ENCODE measurements at regions not wholly inside any gene's neighbourhood (a gene's known extent, or its start where the extent isn't known, plus 50 kb on each side); places are given as distances from the start of the nearest gene placed in this dataset.

DNA sequence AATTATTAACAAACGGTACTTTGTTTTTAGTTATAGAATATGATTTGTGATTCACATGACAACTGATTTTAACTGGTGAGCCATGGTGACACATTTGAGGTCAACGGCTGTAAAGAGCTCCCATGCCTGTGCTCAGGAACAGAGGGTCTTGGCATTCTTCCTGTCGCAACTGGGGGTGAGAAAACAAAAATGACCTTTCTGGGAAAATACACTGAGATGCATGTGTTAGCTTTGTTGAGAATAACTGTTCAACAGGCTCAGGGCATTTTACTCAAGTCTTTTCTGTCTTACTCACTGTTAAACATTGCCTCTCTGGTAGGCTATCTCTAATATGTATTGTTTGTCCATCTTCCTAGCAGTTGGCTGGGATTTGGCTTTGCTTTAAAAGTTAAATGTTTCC, 57.1 kb upstream of the HPGD start:
- 64% methylated on average over 3 of the region's 3 CpGs for WGBS (ENCODE audit: insufficient coverage, low coverage, low lambda C conversion rate, missing lambda C conversion rate)
- H3K9me3 ChIP-seq, result no peaks in the 10 kb centered on the region
- intact Hi-C loops (cut with DNase I), result no loop called here
- H3K4me1 ChIP-seq, result no peaks in the 10 kb centered on the region
- H3K27me3 ChIP-seq, result no peaks in the 10 kb centered on the region
- ATAC-seq (no peak), DNase-seq (no peak)
- no peaks in the 10 kb centered on the region for H3K36me3 ChIP-seq
- H3K4me3 ChIP-seq, result no peak overlapping the region
- TF ChIP-seq, protein P1, sequence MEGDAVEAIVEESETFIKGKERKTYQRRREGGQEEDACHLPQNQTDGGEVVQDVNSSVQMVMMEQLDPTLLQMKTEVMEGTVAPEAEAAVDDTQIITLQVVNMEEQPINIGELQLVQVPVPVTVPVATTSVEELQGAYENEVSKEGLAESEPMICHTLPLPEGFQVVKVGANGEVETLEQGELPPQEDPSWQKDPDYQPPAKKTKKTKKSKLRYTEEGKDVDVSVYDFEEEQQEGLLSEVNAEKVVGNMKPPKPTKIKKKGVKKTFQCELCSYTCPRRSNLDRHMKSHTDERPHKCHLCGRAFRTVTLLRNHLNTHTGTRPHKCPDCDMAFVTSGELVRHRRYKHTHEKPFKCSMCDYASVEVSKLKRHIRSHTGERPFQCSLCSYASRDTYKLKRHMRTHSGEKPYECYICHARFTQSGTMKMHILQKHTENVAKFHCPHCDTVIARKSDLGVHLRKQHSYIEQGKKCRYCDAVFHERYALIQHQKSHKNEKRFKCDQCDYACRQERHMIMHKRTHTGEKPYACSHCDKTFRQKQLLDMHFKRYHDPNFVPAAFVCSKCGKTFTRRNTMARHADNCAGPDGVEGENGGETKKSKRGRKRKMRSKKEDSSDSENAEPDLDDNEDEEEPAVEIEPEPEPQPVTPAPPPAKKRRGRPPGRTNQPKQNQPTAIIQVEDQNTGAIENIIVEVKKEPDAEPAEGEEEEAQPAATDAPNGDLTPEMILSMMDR (IDR thresholded peaks at IDR 0.05), result no peak
- no peak for TF ChIP-seq POLR2A (IDR thresholded peaks at IDR 0.05)
- no peak overlapping the region for H3K27ac ChIP-seq

DNA sequence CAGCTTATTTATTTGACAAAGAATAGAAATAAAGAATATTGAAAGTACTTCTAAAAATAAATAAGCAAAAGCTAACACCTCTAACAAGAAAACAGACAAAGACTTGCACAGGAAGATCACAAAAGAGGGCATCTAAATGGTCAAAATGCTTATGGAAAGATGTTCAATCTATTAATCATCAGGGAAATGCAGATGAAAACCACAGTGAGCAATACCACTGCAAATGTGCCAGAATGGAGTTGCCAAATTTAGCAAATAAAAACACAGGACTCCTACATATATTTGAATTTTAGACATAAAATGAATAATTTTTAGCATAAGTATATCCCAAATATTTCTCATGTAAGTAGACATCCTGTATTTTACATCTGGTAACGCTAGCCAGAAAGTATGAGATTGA, 56.1 kb upstream of the HPGD start:
- WGBS (ENCODE audit: insufficient coverage, low coverage, low lambda C conversion rate, missing lambda C conversion rate), result 40% methylated on average over 1 of the region's 1 CpG
- intact Hi-C loops (cut with DNase I), result no loop called here
- Histone ChIP-seq H3K36me3 (no peaks in the 10 kb centered on the region), H3K4me1 (no peaks in the 10 kb centered on the region), H3K27ac (no peak overlapping the region), H3K4me3 (no peak overlapping the region), H3K9me3 (no peaks in the 10 kb centered on the region), H3K27me3 (no peaks in the 10 kb centered on the region)
- no peak for TF ChIP-seq POLR2A (IDR thresholded peaks at IDR 0.05)
- TF ChIP-seq, protein P1 (IDR thresholded peaks at IDR 0.05), result no peak
- ATAC-seq (no peak), DNase-seq (no peak)

DNA sequence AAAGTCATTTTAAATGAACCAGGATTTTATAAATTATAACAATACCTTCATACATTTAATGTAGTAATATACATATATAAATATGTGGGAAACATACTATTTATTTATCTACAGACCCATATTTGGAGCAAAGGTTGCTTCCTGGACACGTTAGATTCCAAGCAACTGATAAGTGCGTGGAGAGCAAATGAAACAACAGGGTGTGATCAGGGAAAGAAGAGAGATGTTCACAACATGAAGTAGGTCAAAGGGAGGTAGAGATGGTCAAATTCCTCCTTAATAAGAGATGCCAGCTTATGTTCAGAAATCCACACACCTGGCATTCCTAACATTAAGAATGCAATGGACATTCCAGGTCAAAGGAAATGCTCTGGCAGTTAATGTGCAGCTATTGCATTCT, 53.1 kb upstream of the HPGD start:
- ATAC-seq, result no peak
- Histone ChIP-seq H3K27me3 (no peaks in the 10 kb centered on the region), H3K4me3 (no peak overlapping the region), H3K27ac (no peak overlapping the region), H3K36me3 (no peaks in the 10 kb centered on the region), H3K4me1 (no peaks in the 10 kb centered on the region), H3K9me3 (no peaks in the 10 kb centered on the region)
- intact Hi-C loops (cut with DNase I), result no loop called here
- 41% methylated on average over 2 of the region's 2 CpGs for WGBS (ENCODE audit: insufficient coverage, low coverage, low lambda C conversion rate, missing lambda C conversion rate)
- TF ChIP-seq POLR2A (IDR thresholded peaks at IDR 0.05), result no peak
- TF ChIP-seq, protein P1 (IDR thresholded peaks at IDR 0.05), result no peak
- DNase-seq, result no peak

Measured in right lobe of liver (tissue), 6 donors.